ENCODE measurements at regions not wholly inside any gene's neighbourhood (a gene's known extent, or its start where the extent isn't known, plus 50 kb on each side); places are given as distances from the start of the nearest gene placed in this dataset.

DNA sequence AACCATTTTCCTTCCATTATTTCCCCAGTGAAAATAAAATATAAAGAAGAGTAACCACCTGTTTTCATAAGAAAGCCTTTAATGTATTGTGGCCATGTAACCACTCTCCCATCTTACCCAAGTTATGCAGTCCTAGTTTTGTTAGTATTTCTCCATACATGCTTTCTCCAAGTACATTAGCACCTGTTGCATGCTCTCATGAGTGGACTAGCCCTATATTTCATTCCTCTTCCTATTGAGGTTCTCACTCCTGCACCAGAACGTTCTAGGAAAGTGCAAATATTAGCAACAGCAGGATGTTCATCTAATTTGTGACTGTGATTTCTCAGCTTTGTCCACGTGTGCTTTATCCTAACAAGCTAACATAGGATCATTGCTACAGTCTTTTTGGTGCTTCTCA, 155.1 kb upstream of the NPVF start:
- H4K20me1 ChIP-seq (ENCODE audit: insufficient read depth): no peaks in the 10 kb centered on the region
- no peak overlapping the region for H3K9ac ChIP-seq (ENCODE audit: low read length)
- H3K4me3 ChIP-seq (ENCODE audit: low read length): no peak overlapping the region

DNA sequence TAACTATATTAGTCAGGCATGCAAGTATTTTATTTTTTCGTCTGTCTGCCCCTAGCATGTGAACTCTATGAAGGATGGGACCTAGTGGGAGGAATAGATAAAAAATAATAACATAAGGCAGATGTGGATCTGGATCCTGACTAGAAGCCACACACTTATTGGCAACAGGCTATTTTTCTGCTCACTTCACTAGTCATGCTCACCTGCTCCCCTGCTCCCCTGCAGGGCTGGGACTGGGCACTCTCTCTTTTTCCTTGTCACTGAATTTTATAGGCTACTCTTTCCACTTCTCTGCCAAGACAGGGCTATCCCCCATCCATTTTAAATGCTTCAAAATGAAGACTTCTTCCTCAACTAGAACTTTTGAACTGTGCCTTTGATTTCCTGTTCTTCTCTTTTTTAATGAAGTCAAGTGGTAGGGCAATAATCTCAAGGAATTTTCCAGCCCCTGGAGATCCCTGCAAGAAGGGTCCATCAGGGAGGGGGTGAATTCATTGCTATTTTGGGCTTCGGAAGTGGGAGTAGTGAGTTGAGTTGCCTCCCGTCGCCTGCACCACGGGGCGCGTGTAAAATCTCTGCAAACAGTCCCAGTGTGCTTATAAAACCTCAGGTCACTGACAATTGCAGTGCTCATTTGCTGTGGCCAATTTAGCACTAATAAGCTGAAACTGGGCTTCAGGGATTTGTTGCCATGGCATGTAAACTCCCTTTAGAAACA, 156.7 kb upstream of the NPVF start:
- H3K9ac ChIP-seq (ENCODE audit: low read length): no peak overlapping the region
- H3F3A ChIP-seq (ENCODE audit: insufficient read depth, low read length, poor library complexity, severe bottlenecking): no peaks in the 10 kb centered on the region
- H4K20me1 ChIP-seq (ENCODE audit: insufficient read depth): no peaks in the 10 kb centered on the region
- no peaks in the 10 kb centered on the region for H3K36me3 ChIP-seq (ENCODE audit: insufficient read depth, low read length)
- TF ChIP-seq MXI1 (conservative IDR thresholded peaks at IDR 0.05; ENCODE audit: poor library complexity, severe bottlenecking): no peak
- TF ChIP-seq RAD21 (conservative IDR thresholded peaks at IDR 0.05): no peak
- no peak for TF ChIP-seq SMC3 (conservative IDR thresholded peaks at IDR 0.05; ENCODE audit: poor library complexity)
- TF ChIP-seq, protein P1, sequence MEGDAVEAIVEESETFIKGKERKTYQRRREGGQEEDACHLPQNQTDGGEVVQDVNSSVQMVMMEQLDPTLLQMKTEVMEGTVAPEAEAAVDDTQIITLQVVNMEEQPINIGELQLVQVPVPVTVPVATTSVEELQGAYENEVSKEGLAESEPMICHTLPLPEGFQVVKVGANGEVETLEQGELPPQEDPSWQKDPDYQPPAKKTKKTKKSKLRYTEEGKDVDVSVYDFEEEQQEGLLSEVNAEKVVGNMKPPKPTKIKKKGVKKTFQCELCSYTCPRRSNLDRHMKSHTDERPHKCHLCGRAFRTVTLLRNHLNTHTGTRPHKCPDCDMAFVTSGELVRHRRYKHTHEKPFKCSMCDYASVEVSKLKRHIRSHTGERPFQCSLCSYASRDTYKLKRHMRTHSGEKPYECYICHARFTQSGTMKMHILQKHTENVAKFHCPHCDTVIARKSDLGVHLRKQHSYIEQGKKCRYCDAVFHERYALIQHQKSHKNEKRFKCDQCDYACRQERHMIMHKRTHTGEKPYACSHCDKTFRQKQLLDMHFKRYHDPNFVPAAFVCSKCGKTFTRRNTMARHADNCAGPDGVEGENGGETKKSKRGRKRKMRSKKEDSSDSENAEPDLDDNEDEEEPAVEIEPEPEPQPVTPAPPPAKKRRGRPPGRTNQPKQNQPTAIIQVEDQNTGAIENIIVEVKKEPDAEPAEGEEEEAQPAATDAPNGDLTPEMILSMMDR (IDR thresholded peaks at IDR 0.05; ENCODE audit: poor library complexity, severe bottlenecking): no peak
- TF ChIP-seq, protein P2, sequence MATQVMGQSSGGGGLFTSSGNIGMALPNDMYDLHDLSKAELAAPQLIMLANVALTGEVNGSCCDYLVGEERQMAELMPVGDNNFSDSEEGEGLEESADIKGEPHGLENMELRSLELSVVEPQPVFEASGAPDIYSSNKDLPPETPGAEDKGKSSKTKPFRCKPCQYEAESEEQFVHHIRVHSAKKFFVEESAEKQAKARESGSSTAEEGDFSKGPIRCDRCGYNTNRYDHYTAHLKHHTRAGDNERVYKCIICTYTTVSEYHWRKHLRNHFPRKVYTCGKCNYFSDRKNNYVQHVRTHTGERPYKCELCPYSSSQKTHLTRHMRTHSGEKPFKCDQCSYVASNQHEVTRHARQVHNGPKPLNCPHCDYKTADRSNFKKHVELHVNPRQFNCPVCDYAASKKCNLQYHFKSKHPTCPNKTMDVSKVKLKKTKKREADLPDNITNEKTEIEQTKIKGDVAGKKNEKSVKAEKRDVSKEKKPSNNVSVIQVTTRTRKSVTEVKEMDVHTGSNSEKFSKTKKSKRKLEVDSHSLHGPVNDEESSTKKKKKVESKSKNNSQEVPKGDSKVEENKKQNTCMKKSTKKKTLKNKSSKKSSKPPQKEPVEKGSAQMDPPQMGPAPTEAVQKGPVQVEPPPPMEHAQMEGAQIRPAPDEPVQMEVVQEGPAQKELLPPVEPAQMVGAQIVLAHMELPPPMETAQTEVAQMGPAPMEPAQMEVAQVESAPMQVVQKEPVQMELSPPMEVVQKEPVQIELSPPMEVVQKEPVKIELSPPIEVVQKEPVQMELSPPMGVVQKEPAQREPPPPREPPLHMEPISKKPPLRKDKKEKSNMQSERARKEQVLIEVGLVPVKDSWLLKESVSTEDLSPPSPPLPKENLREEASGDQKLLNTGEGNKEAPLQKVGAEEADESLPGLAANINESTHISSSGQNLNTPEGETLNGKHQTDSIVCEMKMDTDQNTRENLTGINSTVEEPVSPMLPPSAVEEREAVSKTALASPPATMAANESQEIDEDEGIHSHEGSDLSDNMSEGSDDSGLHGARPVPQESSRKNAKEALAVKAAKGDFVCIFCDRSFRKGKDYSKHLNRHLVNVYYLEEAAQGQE (IDR thresholded peaks at IDR 0.05; ENCODE audit: borderline replicate concordance): no peak
- TF ChIP-seq TAF1 (IDR thresholded peaks at IDR 0.05; ENCODE audit: low read depth): no peak
- TF ChIP-seq POLR2AphosphoS5 (IDR thresholded peaks at IDR 0.05): no peak
- TF ChIP-seq EP300 (conservative IDR thresholded peaks at IDR 0.05; ENCODE audit: poor library complexity, severe bottlenecking): no peak
- no peak for TF ChIP-seq EZH2 (IDR thresholded peaks at IDR 0.05; ENCODE audit: borderline replicate concordance, insufficient read depth, low read length, poor library complexity, severe bottlenecking)
- no peaks in the 10 kb centered on the region for H3K79me2 ChIP-seq (replicated peaks; ENCODE audit: insufficient read depth, low read length)
- H3K27me3 ChIP-seq (ENCODE audit: insufficient read depth, low read depth, low read length): peaks cover 15% of the 10 kb centered on the region
- H2AFZ ChIP-seq (ENCODE audit: low read depth, low read length): no peak overlapping the region
- no peaks in the 10 kb centered on the region for H3K9me2 ChIP-seq (ENCODE audit: insufficient read depth, low read length)
- H3K9me3 ChIP-seq (ENCODE audit: low read length): no peaks in the 10 kb centered on the region
- no peak overlapping the region for H3K27ac ChIP-seq (ENCODE audit: low read length)
- no peak overlapping the region for H3K4me3 ChIP-seq (ENCODE audit: low read length)
- no peak overlapping the region for H3K4me2 ChIP-seq (ENCODE audit: low read length)

More for the DNA sequence above, 155.1 kb upstream of the NPVF start:
- TF ChIP-seq SMC3 (conservative IDR thresholded peaks at IDR 0.05; ENCODE audit: poor library complexity): no peak
- no peak for TF ChIP-seq TAF1 (IDR thresholded peaks at IDR 0.05; ENCODE audit: low read depth)
- no peak for TF ChIP-seq POLR2AphosphoS5 (IDR thresholded peaks at IDR 0.05)
- no peak for TF ChIP-seq EZH2 (IDR thresholded peaks at IDR 0.05; ENCODE audit: borderline replicate concordance, insufficient read depth, low read length, poor library complexity, severe bottlenecking)
- Histone ChIP-seq H3K9me3 (ENCODE audit: low read length) (no peaks in the 10 kb centered on the region), H2AFZ (ENCODE audit: low read depth, low read length) (no peak overlapping the region), H3K9me2 (ENCODE audit: insufficient read depth, low read length) (no peaks in the 10 kb centered on the region), H3K27ac (ENCODE audit: low read length) (no peak overlapping the region), H3K36me3 (ENCODE audit: insufficient read depth, low read length) (no peaks in the 10 kb centered on the region), H3K79me2 (replicated peaks; ENCODE audit: insufficient read depth, low read length) (no peaks in the 10 kb centered on the region), H3K27me3 (ENCODE audit: insufficient read depth, low read depth, low read length) (peaks cover 15% of the 10 kb centered on the region), H3K4me2 (ENCODE audit: low read length) (no peak overlapping the region), H3F3A (ENCODE audit: insufficient read depth, low read length, poor library complexity, severe bottlenecking) (no peaks in the 10 kb centered on the region)

Measured in neural cell (in vitro differentiated cells).